ENCODE measurements at regions not wholly inside any gene's neighbourhood (a gene's known extent, or its start where the extent isn't known, plus 50 kb on each side); places are given as distances from the start of the nearest gene placed in this dataset.

GRCh38 chr15:38041576-38041975, 107.1 kb downstream of the TMCO5A start:
- TF ChIP-seq CTCF (IDR thresholded peaks at IDR 0.05 in 2 of 3, conservative IDR thresholded peaks at IDR 0.05 in 1 of 3; ENCODE audit: borderline replicate concordance in 1 of 3, insufficient read depth in 1 of 3, low read depth in 2 of 3, low read length in 2 of 3) (no peak), CEBPB (IDR thresholded peaks at IDR 0.05; ENCODE audit: low read depth) (no peak), RAD21 (IDR thresholded peaks at IDR 0.05; ENCODE audit: low read depth) (no peak), MAX (IDR thresholded peaks at IDR 0.05) (no peak), ZFX (IDR thresholded peaks at IDR 0.05) (no peak), POLR2A (IDR thresholded peaks at IDR 0.05; ENCODE audit: borderline replicate concordance, extremely low read depth, insufficient read depth, insufficient read length) (no peak), EZH2phosphoT487 (IDR thresholded peaks at IDR 0.05; ENCODE audit: borderline replicate concordance) (no peak), POLR2AphosphoS5 (IDR thresholded peaks at IDR 0.05; ENCODE audit: low read depth, low read length) (no peak)
- TF ChIP-seq, protein P1, sequence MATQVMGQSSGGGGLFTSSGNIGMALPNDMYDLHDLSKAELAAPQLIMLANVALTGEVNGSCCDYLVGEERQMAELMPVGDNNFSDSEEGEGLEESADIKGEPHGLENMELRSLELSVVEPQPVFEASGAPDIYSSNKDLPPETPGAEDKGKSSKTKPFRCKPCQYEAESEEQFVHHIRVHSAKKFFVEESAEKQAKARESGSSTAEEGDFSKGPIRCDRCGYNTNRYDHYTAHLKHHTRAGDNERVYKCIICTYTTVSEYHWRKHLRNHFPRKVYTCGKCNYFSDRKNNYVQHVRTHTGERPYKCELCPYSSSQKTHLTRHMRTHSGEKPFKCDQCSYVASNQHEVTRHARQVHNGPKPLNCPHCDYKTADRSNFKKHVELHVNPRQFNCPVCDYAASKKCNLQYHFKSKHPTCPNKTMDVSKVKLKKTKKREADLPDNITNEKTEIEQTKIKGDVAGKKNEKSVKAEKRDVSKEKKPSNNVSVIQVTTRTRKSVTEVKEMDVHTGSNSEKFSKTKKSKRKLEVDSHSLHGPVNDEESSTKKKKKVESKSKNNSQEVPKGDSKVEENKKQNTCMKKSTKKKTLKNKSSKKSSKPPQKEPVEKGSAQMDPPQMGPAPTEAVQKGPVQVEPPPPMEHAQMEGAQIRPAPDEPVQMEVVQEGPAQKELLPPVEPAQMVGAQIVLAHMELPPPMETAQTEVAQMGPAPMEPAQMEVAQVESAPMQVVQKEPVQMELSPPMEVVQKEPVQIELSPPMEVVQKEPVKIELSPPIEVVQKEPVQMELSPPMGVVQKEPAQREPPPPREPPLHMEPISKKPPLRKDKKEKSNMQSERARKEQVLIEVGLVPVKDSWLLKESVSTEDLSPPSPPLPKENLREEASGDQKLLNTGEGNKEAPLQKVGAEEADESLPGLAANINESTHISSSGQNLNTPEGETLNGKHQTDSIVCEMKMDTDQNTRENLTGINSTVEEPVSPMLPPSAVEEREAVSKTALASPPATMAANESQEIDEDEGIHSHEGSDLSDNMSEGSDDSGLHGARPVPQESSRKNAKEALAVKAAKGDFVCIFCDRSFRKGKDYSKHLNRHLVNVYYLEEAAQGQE (IDR thresholded peaks at IDR 0.05; ENCODE audit: low read depth): no peak

All from HCT116 (cell line).